ENCODE measurements at regions not wholly inside any gene's neighbourhood (a gene's known extent, or its start where the extent isn't known, plus 50 kb on each side); places are given as distances from the start of the nearest gene placed in this dataset.

DNA sequence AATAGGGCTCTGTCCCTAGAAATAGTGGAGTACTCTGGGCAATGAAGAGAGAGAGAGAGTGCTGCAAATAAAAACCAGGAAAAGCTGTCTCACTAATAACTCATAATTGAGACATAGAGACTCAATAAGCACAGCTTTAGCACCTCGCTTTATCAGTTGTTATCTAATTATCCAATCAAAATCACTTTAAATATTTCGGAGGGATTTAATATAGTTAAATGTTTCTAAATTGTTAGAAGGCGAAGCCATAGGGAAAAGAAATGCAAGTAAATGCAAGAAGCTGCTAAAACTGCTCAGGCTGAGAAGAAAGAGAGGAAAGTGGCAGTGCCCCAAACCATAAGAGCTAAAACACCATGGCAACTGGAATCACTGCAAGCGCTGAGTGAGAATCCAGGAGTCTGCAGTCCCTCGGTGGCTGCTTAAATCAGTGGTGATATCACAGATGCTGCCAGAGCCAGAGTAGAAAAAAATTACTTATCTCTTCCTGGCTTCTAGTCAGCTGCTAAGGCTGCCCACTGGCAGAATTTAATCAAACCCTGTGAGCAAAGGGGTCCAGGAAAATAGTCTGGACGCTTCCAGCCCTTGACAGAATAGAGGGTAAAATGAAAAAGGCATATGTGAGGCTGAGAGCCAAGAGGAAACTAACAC, 150.4 kb upstream of the CHRM2 start:
- no peak overlapping the region for H3K4me3 ChIP-seq (ENCODE audit: low read depth, low read length)
- TF ChIP-seq, protein P1, sequence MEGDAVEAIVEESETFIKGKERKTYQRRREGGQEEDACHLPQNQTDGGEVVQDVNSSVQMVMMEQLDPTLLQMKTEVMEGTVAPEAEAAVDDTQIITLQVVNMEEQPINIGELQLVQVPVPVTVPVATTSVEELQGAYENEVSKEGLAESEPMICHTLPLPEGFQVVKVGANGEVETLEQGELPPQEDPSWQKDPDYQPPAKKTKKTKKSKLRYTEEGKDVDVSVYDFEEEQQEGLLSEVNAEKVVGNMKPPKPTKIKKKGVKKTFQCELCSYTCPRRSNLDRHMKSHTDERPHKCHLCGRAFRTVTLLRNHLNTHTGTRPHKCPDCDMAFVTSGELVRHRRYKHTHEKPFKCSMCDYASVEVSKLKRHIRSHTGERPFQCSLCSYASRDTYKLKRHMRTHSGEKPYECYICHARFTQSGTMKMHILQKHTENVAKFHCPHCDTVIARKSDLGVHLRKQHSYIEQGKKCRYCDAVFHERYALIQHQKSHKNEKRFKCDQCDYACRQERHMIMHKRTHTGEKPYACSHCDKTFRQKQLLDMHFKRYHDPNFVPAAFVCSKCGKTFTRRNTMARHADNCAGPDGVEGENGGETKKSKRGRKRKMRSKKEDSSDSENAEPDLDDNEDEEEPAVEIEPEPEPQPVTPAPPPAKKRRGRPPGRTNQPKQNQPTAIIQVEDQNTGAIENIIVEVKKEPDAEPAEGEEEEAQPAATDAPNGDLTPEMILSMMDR (IDR thresholded peaks at IDR 0.05; ENCODE audit: low read depth, low read length), result no peak
- no peak for TF ChIP-seq MYC (IDR thresholded peaks at IDR 0.05; ENCODE audit: low read depth, low read length)
- no peak for TF ChIP-seq POLR2A (IDR thresholded peaks at IDR 0.05; ENCODE audit: extremely low read depth, insufficient read length)
- TF ChIP-seq, protein P2, sequence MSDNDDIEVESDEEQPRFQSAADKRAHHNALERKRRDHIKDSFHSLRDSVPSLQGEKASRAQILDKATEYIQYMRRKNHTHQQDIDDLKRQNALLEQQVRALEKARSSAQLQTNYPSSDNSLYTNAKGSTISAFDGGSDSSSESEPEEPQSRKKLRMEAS (IDR thresholded peaks at IDR 0.05; ENCODE audit: low read depth, low read length), result no peak
- DNase-seq (ENCODE audit: low read depth), result no peak

DNA sequence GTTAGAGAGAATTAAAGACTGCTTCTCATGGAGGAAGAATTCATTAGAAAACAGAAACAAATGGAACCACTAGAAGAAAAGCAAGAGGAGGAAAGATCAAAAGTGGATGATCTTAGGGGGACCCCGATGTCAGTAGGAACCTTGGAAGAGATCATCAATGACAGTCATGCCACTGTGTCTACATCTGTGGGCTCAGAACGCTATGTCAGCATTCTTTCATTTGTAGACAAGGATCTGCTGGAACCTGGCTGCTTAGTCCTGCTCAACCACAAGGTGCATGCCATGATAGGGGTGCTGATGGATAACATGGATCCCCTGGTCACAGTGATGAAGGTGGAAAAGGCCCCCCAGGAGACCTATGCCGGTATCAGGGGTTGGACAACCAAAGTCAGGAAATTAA, 154.4 kb upstream of the CHRM2 start:
- DNase-seq (ENCODE audit: low read depth), result no peak
- TF ChIP-seq POLR2A (IDR thresholded peaks at IDR 0.05; ENCODE audit: extremely low read depth, insufficient read length) (no peak), MYC (IDR thresholded peaks at IDR 0.05; ENCODE audit: low read depth, low read length) (no peak)
- TF ChIP-seq, protein P1 (IDR thresholded peaks at IDR 0.05; ENCODE audit: low read depth, low read length), result no peak
- TF ChIP-seq, protein P2 (IDR thresholded peaks at IDR 0.05; ENCODE audit: low read depth, low read length), result no peak

DNA sequence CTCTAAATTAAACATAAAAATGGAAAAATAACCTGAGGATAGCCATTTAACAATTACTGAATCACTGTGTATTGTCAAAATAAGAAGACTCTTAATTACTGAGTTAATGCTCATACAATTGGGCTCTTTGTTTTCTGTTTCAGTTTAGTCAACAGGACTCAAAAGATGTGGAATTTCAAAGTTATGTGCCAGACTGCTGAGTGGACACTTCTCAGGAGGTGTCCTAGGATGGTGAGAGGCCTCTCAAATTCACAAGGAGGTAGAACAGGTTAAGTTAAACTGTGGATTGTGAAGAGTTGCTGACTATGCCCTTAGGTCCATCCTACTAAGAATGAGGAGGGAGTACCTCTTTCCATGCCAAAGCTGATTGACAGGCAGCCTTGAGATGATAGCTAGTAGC, 157.7 kb upstream of the CHRM2 start:
- no peak for DNase-seq (ENCODE audit: low read depth)
- TF ChIP-seq, protein P1 (IDR thresholded peaks at IDR 0.05; ENCODE audit: low read depth, low read length), result no peak
- TF ChIP-seq, protein P2 (IDR thresholded peaks at IDR 0.05; ENCODE audit: low read depth, low read length), result no peak
- no peak for TF ChIP-seq MYC (IDR thresholded peaks at IDR 0.05; ENCODE audit: low read depth, low read length)
- no peak for TF ChIP-seq POLR2A (IDR thresholded peaks at IDR 0.05; ENCODE audit: extremely low read depth, insufficient read length)
- H3K4me3 ChIP-seq (ENCODE audit: low read depth, low read length), result no peak overlapping the region

More for the DNA sequence above, 154.4 kb upstream of the CHRM2 start:
- no peak overlapping the region for H3K4me3 ChIP-seq (ENCODE audit: low read depth, low read length)

DNA sequence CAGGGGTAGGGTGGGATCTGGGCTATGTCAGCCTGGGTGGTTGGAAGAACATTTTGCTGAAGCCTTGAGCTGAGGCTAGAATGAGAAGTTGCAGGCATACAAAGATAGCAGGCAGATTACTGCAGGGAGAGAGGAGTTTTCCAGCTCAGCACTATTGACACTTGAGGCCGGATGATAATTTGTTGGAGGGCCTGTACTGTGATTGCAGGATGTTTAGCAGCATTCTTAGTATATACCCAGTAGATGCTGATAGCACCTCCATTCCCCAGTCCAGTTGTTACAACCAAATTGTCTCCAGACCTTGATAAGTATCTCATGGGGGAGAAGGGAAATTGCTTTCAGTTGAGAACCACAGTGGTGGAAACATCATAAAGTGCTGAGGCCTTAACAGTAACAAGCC, 158.6 kb upstream of the CHRM2 start:
- TF ChIP-seq, protein P2 (IDR thresholded peaks at IDR 0.05; ENCODE audit: low read depth, low read length), result no peak
- TF ChIP-seq, protein P1 (IDR thresholded peaks at IDR 0.05; ENCODE audit: low read depth, low read length), result no peak
- no peak for TF ChIP-seq POLR2A (IDR thresholded peaks at IDR 0.05; ENCODE audit: extremely low read depth, insufficient read length)
- no peak for DNase-seq (ENCODE audit: low read depth)
- H3K4me3 ChIP-seq (ENCODE audit: low read depth, low read length), result no peak overlapping the region

DNA sequence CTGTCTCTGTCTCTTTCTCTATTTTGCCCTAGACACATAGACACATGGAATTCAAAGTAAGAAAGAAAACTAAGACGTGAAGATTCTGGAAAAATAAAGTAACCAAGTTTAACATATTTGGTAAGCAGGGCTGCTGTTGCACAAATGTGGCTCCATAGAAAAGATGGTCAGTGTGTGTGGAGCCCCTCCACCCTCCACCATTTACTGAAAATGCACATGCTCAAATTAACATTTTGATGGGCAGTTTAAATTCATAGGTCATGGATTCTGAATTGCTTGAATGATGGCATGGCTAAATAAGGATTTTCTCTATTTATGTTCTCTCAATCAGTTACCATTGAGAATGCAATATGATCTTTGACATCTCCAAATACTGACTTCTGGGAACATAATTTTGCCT, 165.5 kb upstream of the CHRM2 start:
- TF ChIP-seq POLR2A (IDR thresholded peaks at IDR 0.05; ENCODE audit: extremely low read depth, insufficient read length) (no peak), MYC (IDR thresholded peaks at IDR 0.05; ENCODE audit: low read depth, low read length) (no peak)
- TF ChIP-seq, protein P2 (IDR thresholded peaks at IDR 0.05; ENCODE audit: low read depth, low read length), result no peak
- TF ChIP-seq, protein P1 (IDR thresholded peaks at IDR 0.05; ENCODE audit: low read depth, low read length), result no peak
- H3K4me3 ChIP-seq (ENCODE audit: low read depth, low read length), result no peak overlapping the region
- DNase-seq (ENCODE audit: low read depth), result no peak

Data from NB4 (cell line).